Aorta (tissue), 5 donors: ENCODE measurements at regions not wholly inside any gene's neighbourhood (a gene's known extent, or its start where the extent isn't known, plus 50 kb on each side); places are given as distances from the start of the nearest gene placed in this dataset.

Source experiments
- ATAC-seq: fragments of 200-7000 bp; cut with Tn5 transposase; one replicate; pipeline ENCODE4 v1.9.1; 2022; ENCODE audit warnings: moderate library complexity; ENCODE audit not compliant: low FRiP score
- DNase-seq, 2 donors: peaks; one replicate each; pipeline ENCODE4 v3.0.0-alpha.2; 2020
- H3K27ac ChIP-seq, 2 donors: one replicate each; pipeline ENCODE4 v1.5.1; 2013; ENCODE audit warnings: low read length in 2 of 2, mild to moderate bottlenecking in 2 of 2, moderate library complexity in 2 of 2, control low read depth in 1 of 2, inconsistent platforms in 1 of 2, low read depth in 1 of 2
- H3K27me3 ChIP-seq, 2 donors: one replicate each; pipeline ENCODE4 v1.6.1; 2013; ENCODE audit warnings: control low read depth in 1 of 2, low read length in 1 of 2, mild to moderate bottlenecking in 1 of 2, moderate library complexity in 1 of 2; ENCODE audit not compliant: insufficient read depth in 2 of 2, control insufficient read depth in 1 of 2
- H3K36me3 ChIP-seq, 2 donors: one replicate each; pipeline ENCODE4 v1.6.1; 2013; ENCODE audit warnings: control low read depth in 1 of 2, low read length in 1 of 2, mild to moderate bottlenecking in 1 of 2; ENCODE audit not compliant: insufficient read depth in 2 of 2, control insufficient read depth in 1 of 2
- H3K4me1 ChIP-seq, 2 donors: one replicate each; pipeline ENCODE4 v1.6.1; 2013; ENCODE audit warnings: low read length in 2 of 2, control low read depth in 1 of 2, mild to moderate bottlenecking in 1 of 2, moderate library complexity in 1 of 2; ENCODE audit not compliant: insufficient read depth in 2 of 2, control insufficient read depth in 1 of 2
- H3K4me3 ChIP-seq, 2 donors: one replicate each; pipeline ENCODE4 v1.5.1; 2013; ENCODE audit warnings: low read length in 2 of 2, control low read depth in 1 of 2, mild to moderate bottlenecking in 1 of 2
- H3K9me3 ChIP-seq: one replicate; pipeline ENCODE4 v1.6.1; 2013; ENCODE audit warnings: mild to moderate bottlenecking, low read length; ENCODE audit not compliant: control insufficient read depth
- WGBS, 2 donors: extraction: QIAGEN DNeasy Blood & Tissue Kit; methylation state at CpG; one replicate each; pipeline ENCODE4 v1.1.7; 2013; 5-methylcytosine and 5-hydroxymethylcytosine counted together
- intact Hi-C, 2 donors: fragments of 100-400 bp; cut with DNase I; formaldehyde crosslinking; loops; one replicate each; pipeline versions ENCODE4 v1.14.2 to v1.15.0; 2022
- donor health status: healthy with polysubstance abuse.
- donor health status: Bipolar disorder and iron deficiency.
- donor health status: DM: no; HTN: no; CAD: no.
- donor health status: DM: no; HTN: no; CAD: no.
- donor health status: DM: yes; HTN: yes; CAD: no.

DNA sequence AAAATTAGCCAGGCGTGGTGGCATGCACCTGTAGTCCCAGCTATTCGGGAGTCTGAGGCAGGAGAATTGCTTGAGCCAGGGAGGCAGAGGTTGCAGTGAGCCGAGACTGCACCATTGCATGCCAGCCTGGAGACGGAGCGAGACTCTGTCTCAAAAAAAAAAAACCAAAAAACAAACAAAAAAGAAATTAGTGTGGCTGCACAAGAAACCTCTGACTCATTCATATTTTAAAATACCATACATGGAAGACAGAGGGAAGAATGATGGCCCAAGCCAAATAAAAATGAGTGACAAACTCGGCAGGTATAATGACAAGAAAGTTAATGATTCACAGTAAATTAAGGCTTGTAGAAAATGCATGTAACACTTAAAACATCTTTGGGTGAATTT is 875.8 kb downstream of the EPHA4 start:
- 54 to 57% methylated on average over 6 of the region's 6 CpGs for WGBS, 2 donors
- intact Hi-C loops = no loop called here
- H3K36me3 ChIP-seq = no peaks in the 10 kb centered on the region
- no peak overlapping the region for H3K4me3 ChIP-seq
- no peak for ATAC-seq
- H3K27me3 ChIP-seq = no peaks in the 10 kb centered on the region
- no peaks in the 10 kb centered on the region for H3K9me3 ChIP-seq
- no peaks in the 10 kb centered on the region for H3K4me1 ChIP-seq
- no peak for DNase-seq
- no peak overlapping the region for H3K27ac ChIP-seq

DNA sequence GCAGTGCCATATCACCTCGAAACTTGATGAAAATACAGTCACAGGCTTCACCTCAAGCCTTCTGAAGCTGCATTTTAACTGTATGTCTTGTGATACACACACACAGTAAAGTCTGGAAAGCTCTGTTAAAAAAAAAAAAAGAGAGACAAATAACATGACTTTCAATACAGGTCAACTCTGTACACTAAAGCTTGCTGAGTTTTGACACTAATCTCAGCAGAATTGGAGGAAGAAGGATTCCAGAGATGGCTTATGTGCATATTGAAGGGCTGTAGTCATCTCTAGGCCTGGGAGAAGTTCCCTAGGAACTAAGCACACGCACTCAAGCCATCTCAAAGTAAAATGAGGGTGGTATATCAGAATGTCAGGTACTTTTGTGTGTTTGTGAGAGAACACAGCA is 875.1 kb downstream of the EPHA4 start:
- 94 to 97% methylated on average over 2 of the region's 2 CpGs for WGBS, 2 donors
- Histone ChIP-seq H3K36me3 (no peaks in the 10 kb centered on the region), H3K4me1 (no peaks in the 10 kb centered on the region), H3K27ac (no peak overlapping the region), H3K27me3 (no peaks in the 10 kb centered on the region), H3K4me3 (no peak overlapping the region), H3K9me3 (no peaks in the 10 kb centered on the region)
- DNase-seq = no peak
- intact Hi-C loops = no loop called here
- ATAC-seq = no peak

DNA sequence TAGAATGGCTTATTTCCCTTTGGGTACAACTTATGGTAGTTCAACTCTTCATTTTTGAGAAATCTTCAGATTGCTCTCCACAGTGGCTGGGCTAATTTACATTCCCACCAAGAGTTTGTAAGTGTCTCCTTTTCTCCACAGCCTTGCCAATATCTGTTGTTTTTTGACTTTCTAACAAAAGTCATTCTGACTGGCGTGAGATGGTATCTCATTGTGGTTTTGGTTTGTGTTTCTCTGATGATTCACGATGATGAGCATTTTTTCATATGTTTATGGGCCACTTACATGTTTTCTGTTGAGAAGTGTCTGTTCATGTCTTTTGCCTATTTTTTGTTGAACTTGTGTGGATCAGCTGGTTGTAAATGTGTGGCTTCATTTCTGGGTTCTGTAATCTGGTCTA is 871.0 kb downstream of the EPHA4 start:
- Histone ChIP-seq H3K4me3 (no peak overlapping the region), H3K36me3 (no peaks in the 10 kb centered on the region), H3K9me3 (no peaks in the 10 kb centered on the region), H3K27me3 (no peaks in the 10 kb centered on the region), H3K27ac (no peak overlapping the region), H3K4me1 (no peaks in the 10 kb centered on the region)
- intact Hi-C loops = no loop called here
- DNase-seq = no peak
- WGBS, 2 donors = 92 to 94% methylated on average over 2 of the region's 2 CpGs
- no peak for ATAC-seq

DNA sequence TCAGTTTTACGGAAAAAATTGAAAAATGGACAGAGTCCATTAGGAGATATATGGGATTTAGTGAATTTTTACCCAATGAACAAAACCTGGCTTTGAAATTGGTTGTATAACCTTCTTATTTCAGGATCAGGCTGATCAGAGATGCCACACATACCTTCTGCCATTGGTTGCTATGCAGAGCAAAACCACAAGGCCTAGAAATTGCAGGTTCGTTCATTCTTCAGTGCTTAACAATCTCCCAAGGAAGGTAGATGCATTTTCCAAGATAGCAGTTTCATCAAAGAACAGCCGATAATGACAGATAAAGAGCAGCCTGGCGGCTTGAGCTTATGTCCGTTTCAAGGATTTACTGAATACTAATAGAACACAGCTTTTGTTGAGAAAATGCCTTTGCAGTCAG is 868.8 kb downstream of the EPHA4 start:
- Histone ChIP-seq H3K4me3 (no peak overlapping the region), H3K9me3 (no peaks in the 10 kb centered on the region), H3K27me3 (no peaks in the 10 kb centered on the region), H3K4me1 (no peaks in the 10 kb centered on the region), H3K36me3 (no peaks in the 10 kb centered on the region), H3K27ac (no peak overlapping the region)
- WGBS, 2 donors = 89 to 94% methylated on average over 5 of the region's 5 CpGs
- ATAC-seq (no peak), DNase-seq (no peak)
- intact Hi-C loops = no loop called here

DNA sequence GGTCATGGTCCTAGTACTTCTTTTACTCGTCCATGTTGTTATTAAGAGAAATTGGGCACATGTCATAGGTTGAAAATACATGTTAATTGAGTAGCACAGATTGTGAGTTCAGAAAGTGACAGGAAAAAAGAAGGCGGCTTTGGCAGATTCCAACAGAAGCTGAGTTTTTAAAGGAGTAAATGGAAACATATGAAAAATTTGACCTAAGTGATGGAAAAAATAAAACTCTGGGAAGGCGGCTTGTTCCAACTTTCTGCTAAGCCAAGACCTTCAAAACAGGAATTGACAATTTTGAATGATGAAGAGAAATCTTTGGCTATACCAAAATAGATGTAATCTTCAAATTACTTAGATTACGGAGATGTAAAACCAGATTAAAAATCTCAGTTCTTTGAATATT is 868.0 kb downstream of the EPHA4 start:
- no peak for ATAC-seq
- Histone ChIP-seq H3K4me1 (no peaks in the 10 kb centered on the region), H3K36me3 (no peaks in the 10 kb centered on the region), H3K27me3 (no peaks in the 10 kb centered on the region), H3K27ac (no peak overlapping the region), H3K9me3 (no peaks in the 10 kb centered on the region), H3K4me3 (no peak overlapping the region)
- 91 to 92% methylated on average over 4 of the region's 4 CpGs for WGBS, 2 donors
- no peak for DNase-seq
- intact Hi-C loops = no loop called here

DNA sequence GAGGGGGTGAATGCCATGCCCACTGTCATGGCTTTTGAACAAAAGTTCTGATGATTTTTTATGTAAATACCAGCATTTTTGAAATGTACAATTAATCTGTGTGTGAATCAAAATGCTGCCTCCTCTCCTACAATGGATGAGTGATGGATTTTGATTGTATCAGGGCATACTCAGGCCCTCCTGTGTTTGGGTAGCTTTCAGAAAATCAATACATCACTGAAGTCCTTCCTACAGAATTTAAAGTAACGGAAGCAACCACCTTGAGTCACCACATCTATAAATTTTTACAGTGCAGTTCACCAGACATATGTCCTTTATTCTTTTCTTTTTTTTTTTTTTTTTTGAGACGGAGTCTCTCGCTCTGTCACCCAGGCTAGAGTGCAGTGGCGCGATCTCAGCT is 867.3 kb downstream of the EPHA4 start:
- Histone ChIP-seq H3K4me3 (no peak overlapping the region), H3K27me3 (no peaks in the 10 kb centered on the region), H3K4me1 (no peaks in the 10 kb centered on the region), H3K36me3 (no peaks in the 10 kb centered on the region), H3K27ac (no peak overlapping the region), H3K9me3 (no peaks in the 10 kb centered on the region)
- intact Hi-C loops = no loop called here
- 83 to 99% methylated on average over 4 to 5 of the region's 5 CpGs for WGBS, 2 donors
- DNase-seq = no peak
- ATAC-seq = no peak

DNA sequence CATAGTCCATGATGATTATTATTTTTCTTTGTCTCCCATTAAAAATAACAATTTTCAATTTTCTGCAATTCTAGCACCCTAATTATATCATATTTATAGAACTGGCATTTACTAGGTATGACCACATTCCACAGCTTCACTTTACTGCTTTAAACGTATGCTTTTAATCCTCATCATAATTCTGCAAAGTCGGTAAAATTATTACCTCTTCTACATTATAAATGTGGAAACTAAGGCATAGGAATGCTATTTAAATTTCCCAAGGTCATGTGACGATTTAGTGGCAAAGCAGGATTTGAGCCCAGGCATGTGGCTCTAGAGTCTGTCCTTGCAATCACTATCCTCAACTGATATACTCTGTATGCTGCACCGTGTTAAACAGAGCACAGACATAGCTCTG is 866.4 kb downstream of the EPHA4 start:
- H3K4me3 ChIP-seq = no peak overlapping the region
- H3K9me3 ChIP-seq = no peaks in the 10 kb centered on the region
- WGBS, 2 donors = 85 to 88% methylated on average over 4 of the region's 4 CpGs
- no peak overlapping the region for H3K27ac ChIP-seq
- no peaks in the 10 kb centered on the region for H3K27me3 ChIP-seq
- no peaks in the 10 kb centered on the region for H3K4me1 ChIP-seq
- no peak for ATAC-seq
- no peak for DNase-seq
- H3K36me3 ChIP-seq = no peaks in the 10 kb centered on the region
- intact Hi-C loops = no loop called here

DNA sequence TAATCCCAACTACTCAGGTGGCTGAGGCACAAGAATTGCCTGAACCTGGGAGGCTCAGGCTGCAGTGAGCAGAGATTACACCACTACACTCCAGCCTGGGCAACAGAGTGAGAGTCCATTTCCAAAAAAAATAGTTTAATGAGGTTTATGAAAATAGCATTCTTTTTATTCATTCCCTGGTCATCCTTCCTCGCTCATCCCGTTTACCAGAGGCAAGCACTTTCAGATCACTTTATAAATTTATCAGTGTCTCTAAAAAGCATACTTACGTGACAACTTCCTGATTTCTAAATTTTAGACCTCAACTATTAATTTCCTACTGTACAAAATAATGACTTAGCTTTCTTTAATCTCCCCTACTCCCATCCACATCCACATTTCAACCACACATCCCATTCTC is 864.8 kb downstream of the EPHA4 start:
- no peak for DNase-seq
- intact Hi-C loops = no loop called here
- Histone ChIP-seq H3K27me3 (no peaks in the 10 kb centered on the region), H3K27ac (no peak overlapping the region), H3K9me3 (no peaks in the 10 kb centered on the region), H3K4me3 (no peak overlapping the region), H3K36me3 (no peaks in the 10 kb centered on the region), H3K4me1 (no peaks in the 10 kb centered on the region)
- ATAC-seq = no peak
- 68 to 75% methylated on average over 3 of the region's 3 CpGs for WGBS, 2 donors

DNA sequence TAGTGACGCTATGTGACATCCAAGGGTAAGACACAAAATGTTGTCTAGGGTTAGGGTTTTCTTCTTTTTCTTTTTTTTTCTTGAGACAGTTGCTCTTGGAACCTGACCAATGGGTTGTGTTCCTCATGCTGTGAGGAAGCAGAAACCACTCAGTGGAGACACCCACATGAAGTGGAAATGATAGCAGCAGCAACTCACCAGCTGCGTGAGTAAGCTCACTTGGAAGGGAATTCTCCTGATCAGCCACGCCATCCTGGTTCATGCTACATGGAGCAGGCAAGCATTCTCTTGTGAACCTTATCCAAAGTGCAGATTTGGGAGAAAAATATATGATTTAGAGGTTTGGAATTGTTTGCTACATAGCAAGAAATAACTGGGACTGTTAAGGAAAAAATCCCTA is 863.7 kb downstream of the EPHA4 start:
- Histone ChIP-seq H3K9me3 (no peaks in the 10 kb centered on the region), H3K4me1 (no peaks in the 10 kb centered on the region), H3K27me3 (no peaks in the 10 kb centered on the region), H3K4me3 (no peak overlapping the region), H3K36me3 (no peaks in the 10 kb centered on the region), H3K27ac (no peak overlapping the region)
- ATAC-seq (no peak), DNase-seq (no peak)
- intact Hi-C loops = no loop called here
- WGBS, 2 donors = 75 to 92% methylated on average over 3 of the region's 3 CpGs
